Neural cell (in vitro differentiated cells): ENCODE measurements at regions not wholly inside any gene's neighbourhood (a gene's known extent, or its start where the extent isn't known, plus 50 kb on each side); places are given as distances from the start of the nearest gene placed in this dataset.

Source experiments
- H2AFZ ChIP-seq: fragments of 200-600, 300-800 bp; sonication (generic), shearing (Covaris generic); 2 replicates; pipeline ENCODE4 v1.6.0; 2014; ENCODE audit warnings: low read depth, mild to moderate bottlenecking, antibody characterized with exemption, low read length, moderate library complexity
- H3F3A ChIP-seq: fragments of 200-600 bp; shearing (Covaris generic); 2 replicates; pipeline ENCODE4 v1.6.1; 2016; ENCODE audit warnings: mild to moderate bottlenecking, moderate library complexity, mixed read lengths, antibody characterized with exemption, low read length; ENCODE audit not compliant: insufficient read depth, poor library complexity, severe bottlenecking
- H3K27ac ChIP-seq: fragments of 200-600, 300-800 bp; sonication (generic), shearing (Covaris generic); 2 replicates; pipeline ENCODE4 v1.5.1; 2014; ENCODE audit warnings: mild to moderate bottlenecking, low read length, moderate library complexity
- H3K27me3 ChIP-seq: fragments of 300-800, 200-600 bp; sonication (generic), shearing (Covaris generic); 2 replicates; pipeline ENCODE4 v1.6.0; 2014; ENCODE audit warnings: mild to moderate bottlenecking, low read depth, low read length, moderate library complexity; ENCODE audit not compliant: insufficient read depth
- H3K36me3 ChIP-seq: fragments of 300-800, 200-600 bp; sonication (generic), shearing (Covaris generic); 2 replicates; pipeline ENCODE4 v1.5.1; 2014; ENCODE audit warnings: mild to moderate bottlenecking, antibody characterized with exemption, low read length, moderate library complexity; ENCODE audit not compliant: insufficient read depth
- H3K4me2 ChIP-seq: fragments of 300-800, 200-600 bp; sonication (generic), shearing (Covaris generic); 2 replicates; pipeline ENCODE4 v1.6.0; 2014; ENCODE audit warnings: mild to moderate bottlenecking, low read length
- H3K4me3 ChIP-seq: fragments of 300-800, 200-600 bp; sonication (generic), shearing (Covaris generic); 2 replicates; pipeline ENCODE4 v1.5.1; 2014; ENCODE audit warnings: mild to moderate bottlenecking, low read length, moderate library complexity
- H3K79me2 ChIP-seq: fragments of 200-600 bp; shearing (Covaris generic); replicated peaks from 2 replicates; pipeline ENCODE4 v1.6.0; 2014; ENCODE audit warnings: mild to moderate bottlenecking, low read length, moderate library complexity; ENCODE audit not compliant: insufficient read depth
- H3K9ac ChIP-seq: fragments of 300-800, 200-600 bp; sonication (generic), shearing (Covaris generic); 2 replicates; pipeline ENCODE4 v1.6.1; 2016; ENCODE audit warnings: mild to moderate bottlenecking, low read length, mixed read lengths
- H3K9me2 ChIP-seq: fragments of 200-600 bp; shearing (Covaris generic); 2 replicates; pipeline ENCODE4 v1.6.1; 2016; ENCODE audit warnings: mild to moderate bottlenecking, low read length, mixed read lengths; ENCODE audit not compliant: insufficient read depth
- H3K9me3 ChIP-seq: fragments of 200-600, 300-800 bp; sonication (generic), shearing (Covaris generic); 2 replicates; pipeline ENCODE4 v1.6.1; 2016; ENCODE audit warnings: mild to moderate bottlenecking, mixed run types, low read length, moderate library complexity, mixed read lengths
- H4K20me1 ChIP-seq: fragments of 200-600 bp; shearing (Covaris generic); 2 replicates; pipeline ENCODE4 v1.6.1; 2016; ENCODE audit warnings: mild to moderate bottlenecking, mixed run types; ENCODE audit not compliant: insufficient read depth
- EP300 ChIP-seq: fragments of 450-650 bp; conservative IDR thresholded peaks from 2 replicates; pipeline ENCODE4 v1.6.1; 2014; ENCODE audit warnings: antibody characterized with exemption, mild to moderate bottlenecking, moderate library complexity; ENCODE audit not compliant: poor library complexity, severe bottlenecking
- EZH2 ChIP-seq: fragments of 200-600, 300-800 bp; shearing (Covaris generic), sonication (generic); IDR thresholded peaks from 2 replicates; pipeline ENCODE4 v1.6.1; 2014; ENCODE audit warnings: antibody characterized with exemption, low read length, borderline replicate concordance, mild to moderate bottlenecking; ENCODE audit not compliant: insufficient read depth, poor library complexity, severe bottlenecking
- MXI1 ChIP-seq: fragments of 450-650 bp; conservative IDR thresholded peaks from 2 replicates; pipeline ENCODE4 v1.6.1; 2014; ENCODE audit warnings: antibody characterized with exemption, mild to moderate bottlenecking; ENCODE audit not compliant: poor library complexity, severe bottlenecking
- POLR2AphosphoS5 ChIP-seq: IDR thresholded peaks from 2 replicates; pipeline ENCODE4 v1.6.1; 2012
- RAD21 ChIP-seq: fragments of 450-650 bp; conservative IDR thresholded peaks from 2 replicates; pipeline ENCODE4 v1.6.1; 2014; ENCODE audit warnings: antibody characterized with exemption, mild to moderate bottlenecking, moderate library complexity
- REST ChIP-seq: IDR thresholded peaks from 2 replicates; pipeline ENCODE4 v1.6.1; 2012; ENCODE audit warnings: borderline replicate concordance
- SMC3 ChIP-seq: fragments of 450-650 bp; conservative IDR thresholded peaks from 2 replicates; pipeline ENCODE4 v1.6.1; 2014; ENCODE audit warnings: antibody characterized with exemption, mild to moderate bottlenecking, moderate library complexity; ENCODE audit not compliant: poor library complexity
- TAF1 ChIP-seq: IDR thresholded peaks from 2 replicates; pipeline ENCODE4 v1.6.1; 2012; ENCODE audit warnings: low read depth
- TF ChIP-seq, protein P1 (sequence below): fragments of 450-650 bp; IDR thresholded peaks from 2 replicates; pipeline ENCODE4 v1.5.1; 2014; ENCODE audit warnings: antibody characterized with exemption, mild to moderate bottlenecking, moderate library complexity; ENCODE audit not compliant: poor library complexity, severe bottlenecking

DNA sequence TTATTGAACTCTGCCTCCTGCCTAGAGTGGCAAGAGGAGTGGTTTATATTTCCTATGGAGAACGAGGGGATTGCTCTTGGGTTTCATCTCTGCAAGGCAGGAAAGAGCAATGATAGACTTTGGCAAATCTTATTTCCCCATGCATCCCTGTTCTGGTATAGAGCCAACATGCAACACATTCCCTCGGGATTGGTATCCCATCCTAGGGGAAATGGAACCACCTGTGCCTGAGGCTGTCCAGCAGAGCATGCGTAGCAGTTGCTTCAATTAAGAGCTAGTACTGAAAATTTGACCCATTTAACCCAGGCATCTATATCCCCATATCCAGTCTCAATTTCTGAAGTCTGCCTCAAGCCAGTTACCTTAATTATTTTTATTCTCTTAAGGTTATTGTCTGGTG lies 205.3 kb downstream of the KCNS3 start:
- no peaks in the 10 kb centered on the region for H3K27me3 ChIP-seq
- no peaks in the 10 kb centered on the region for H3K36me3 ChIP-seq
- no peak overlapping the region for H3K27ac ChIP-seq
- TF ChIP-seq REST = no peak
- H3K9me3 ChIP-seq = no peaks in the 10 kb centered on the region
- no peak overlapping the region for H3K9ac ChIP-seq
- no peak overlapping the region for H3K4me2 ChIP-seq
- H3K79me2 ChIP-seq = no peaks in the 10 kb centered on the region
- no peaks in the 10 kb centered on the region for H3K9me2 ChIP-seq
- no peak overlapping the region for H3K4me3 ChIP-seq
- no peaks in the 10 kb centered on the region for H3F3A ChIP-seq
- no peaks in the 10 kb centered on the region for H4K20me1 ChIP-seq
- H2AFZ ChIP-seq = no peak overlapping the region

DNA sequence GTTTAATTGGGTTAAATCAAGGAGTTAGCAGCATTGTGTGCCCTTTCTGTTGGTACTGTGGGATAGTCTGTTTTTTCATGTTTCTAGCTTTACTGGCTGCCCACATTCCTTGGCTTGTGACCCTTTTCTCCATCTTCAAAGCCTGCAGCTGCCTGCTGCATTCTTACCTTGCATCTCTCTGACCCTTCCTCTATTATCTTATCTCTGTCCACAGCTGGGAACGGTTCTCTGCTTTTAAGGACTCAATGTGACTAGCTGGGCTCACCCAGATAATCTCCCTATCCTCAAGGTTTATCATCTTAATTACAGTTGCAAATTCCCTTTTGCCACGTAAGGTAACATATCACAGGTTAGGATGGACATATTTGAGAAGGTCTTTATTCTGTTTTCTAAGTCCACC lies 199.7 kb downstream of the KCNS3 start:
- no peaks in the 10 kb centered on the region for H3K36me3 ChIP-seq
- no peak overlapping the region for H3K9ac ChIP-seq
- H3K4me2 ChIP-seq = no peak overlapping the region
- H3K9me3 ChIP-seq = no peaks in the 10 kb centered on the region
- no peaks in the 10 kb centered on the region for H3K9me2 ChIP-seq
- no peaks in the 10 kb centered on the region for H3F3A ChIP-seq
- no peak overlapping the region for H3K27ac ChIP-seq
- H3K27me3 ChIP-seq = no peaks in the 10 kb centered on the region
- no peak overlapping the region for H2AFZ ChIP-seq
- no peak overlapping the region for H3K4me3 ChIP-seq
- no peaks in the 10 kb centered on the region for H4K20me1 ChIP-seq
- TF ChIP-seq REST (no peak), EP300 (no peak), POLR2AphosphoS5 (no peak), SMC3 (no peak), EZH2 (no peak), RAD21 (no peak), MXI1 (no peak), TAF1 (no peak)
- TF ChIP-seq, protein P1, sequence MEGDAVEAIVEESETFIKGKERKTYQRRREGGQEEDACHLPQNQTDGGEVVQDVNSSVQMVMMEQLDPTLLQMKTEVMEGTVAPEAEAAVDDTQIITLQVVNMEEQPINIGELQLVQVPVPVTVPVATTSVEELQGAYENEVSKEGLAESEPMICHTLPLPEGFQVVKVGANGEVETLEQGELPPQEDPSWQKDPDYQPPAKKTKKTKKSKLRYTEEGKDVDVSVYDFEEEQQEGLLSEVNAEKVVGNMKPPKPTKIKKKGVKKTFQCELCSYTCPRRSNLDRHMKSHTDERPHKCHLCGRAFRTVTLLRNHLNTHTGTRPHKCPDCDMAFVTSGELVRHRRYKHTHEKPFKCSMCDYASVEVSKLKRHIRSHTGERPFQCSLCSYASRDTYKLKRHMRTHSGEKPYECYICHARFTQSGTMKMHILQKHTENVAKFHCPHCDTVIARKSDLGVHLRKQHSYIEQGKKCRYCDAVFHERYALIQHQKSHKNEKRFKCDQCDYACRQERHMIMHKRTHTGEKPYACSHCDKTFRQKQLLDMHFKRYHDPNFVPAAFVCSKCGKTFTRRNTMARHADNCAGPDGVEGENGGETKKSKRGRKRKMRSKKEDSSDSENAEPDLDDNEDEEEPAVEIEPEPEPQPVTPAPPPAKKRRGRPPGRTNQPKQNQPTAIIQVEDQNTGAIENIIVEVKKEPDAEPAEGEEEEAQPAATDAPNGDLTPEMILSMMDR = no peak
- H3K79me2 ChIP-seq = no peaks in the 10 kb centered on the region
